ENCODE measurements at regions not wholly inside any gene's neighbourhood (a gene's known extent, or its start where the extent isn't known, plus 50 kb on each side); places are given as distances from the start of the nearest gene placed in this dataset.

- H2BK15ac ChIP-seq (ENCODE audit: low read depth, low read length): no peak overlapping the region
- in situ Hi-C loops (cut with MboI; ENCODE audit: low sequenced_read_pairs) (no loop called here), intact Hi-C loops (cut with micrococcal nuclease) (no loop called here), dilution Hi-C loops (cut with HindIII; ENCODE audit: low sequenced_read_pairs, unreplicated experiment) (no loop called here)
- no peak overlapping the region for H2AFZ ChIP-seq (replicated peaks; ENCODE audit: low read length, poor library complexity)
- ATAC-seq (ENCODE audit: low read depth) (no peak), DNase-seq (no peak)
- no peak overlapping the region for H3K9ac ChIP-seq (ENCODE audit: low read depth, low read length)
- no peak overlapping the region for H2AK5ac ChIP-seq (ENCODE audit: low read depth, low read length)
- H3K4me2 ChIP-seq (ENCODE audit: low read depth, low read length): no peak overlapping the region
- H3K9me3 ChIP-seq (ENCODE audit: control insufficient read depth, insufficient read depth, low read length): no peaks in the 10 kb centered on the region
- no peaks in the 10 kb centered on the region for H3K4me1 ChIP-seq (ENCODE audit: control insufficient read depth, insufficient read depth, low read length)
- no peak overlapping the region for H4K5ac ChIP-seq (ENCODE audit: low read depth, low read length)
- no peak overlapping the region for H4K91ac ChIP-seq (ENCODE audit: insufficient read depth, low read depth, low read length)
- H3K18ac ChIP-seq (ENCODE audit: low read depth, low read length): no peak overlapping the region
- H3K27ac ChIP-seq (ENCODE audit: insufficient read depth, low read length): no peak overlapping the region
- H3K4ac ChIP-seq (ENCODE audit: low read depth, low read length): no peak overlapping the region
- no peak overlapping the region for H3K23ac ChIP-seq (ENCODE audit: low read depth, low read length)
- H3K4me3 ChIP-seq (ENCODE audit: insufficient read depth, low read depth, low read length): no peak overlapping the region
- no peak overlapping the region for H2BK20ac ChIP-seq (ENCODE audit: low read depth, low read length)
- CTCF ChIA-PET: no interaction called here
- no peak overlapping the region for H3K56ac ChIP-seq (ENCODE audit: extremely low read depth, insufficient read depth, low read length)
- H4K8ac ChIP-seq (ENCODE audit: low read depth in 2 of 2, low read length in 2 of 2): no peak overlapping the region
- H2BK120ac ChIP-seq (ENCODE audit: low read depth, low read length): no peak overlapping the region
- no peaks in the 10 kb centered on the region for H3K36me3 ChIP-seq (ENCODE audit: control insufficient read depth, insufficient read depth, low read length)
- H2BK5ac ChIP-seq (ENCODE audit: low read depth, low read length, poor library complexity, severe bottlenecking): no peak overlapping the region
- no peaks in the 10 kb centered on the region for H4K20me1 ChIP-seq (ENCODE audit: insufficient read depth, low read length)
- WGBS, 2 experiments (ENCODE audit: extremely low coverage in 2 of 2, insufficient read length in 1 of 2): 93% methylated on average over 2 of the region's 3 CpGs; no CpG with 5 or more reads in 1 of the 2 experiments
- BruUV-seq (replicated peaks): no TSS peak
- POLR2A ChIA-PET (ENCODE audit: unreplicated experiment): no interaction called here
- no peaks in the 10 kb centered on the region for H3K27me3 ChIP-seq (ENCODE audit: control insufficient read depth, insufficient read depth, low read length)
- no peak for TF ChIP-seq ELK1 (IDR thresholded peaks at IDR 0.05; ENCODE audit: borderline replicate concordance, low read depth, low read length)
- no peak for TF ChIP-seq RAD21 (IDR thresholded peaks at IDR 0.05; ENCODE audit: low read length)
- TF ChIP-seq BHLHE40 (IDR thresholded peaks at IDR 0.05; ENCODE audit: low read depth, low read length): no peak
- no peak for TF ChIP-seq CHD1 (IDR thresholded peaks at IDR 0.05; ENCODE audit: low read depth, low read length)
- no peak for TF ChIP-seq RCOR1 (IDR thresholded peaks at IDR 0.05; ENCODE audit: insufficient replicate concordance, low read length)
- TF ChIP-seq POLR2A (IDR thresholded peaks at IDR 0.05; ENCODE audit: low read depth, low read length): no peak
- H2AK9ac ChIP-seq (replicated peaks; ENCODE audit: low read depth, low read length, poor library complexity): no peak overlapping the region
- no peak overlapping the region for H3K14ac ChIP-seq (replicated peaks; ENCODE audit: low read depth, low read length)
- H3K79me1 ChIP-seq (ENCODE audit: low read depth in 1 of 2, low read length in 2 of 2): no peaks in the 10 kb centered on the region
- no peaks in the 10 kb centered on the region for H3K9me1 ChIP-seq (ENCODE audit: insufficient read depth, low read length)
Measured at GRCh38 chr5:145667742-145668141, 167.4 kb downstream of the PRELID2 start.

All from IMR-90 (cell line).